SU-DHL-6 (cell line): ENCODE measurements at regions not wholly inside any gene's neighbourhood (a gene's known extent, or its start where the extent isn't known, plus 50 kb on each side); places are given as distances from the start of the nearest gene placed in this dataset.

Experiments
- CTCF ChIP-seq: fragments of 200-600 bp; sonication (generic); IDR thresholded peaks from one replicate; pipeline ENCODE4 v1.5.1; 2017; ENCODE audit warnings: antibody characterized with exemption, mild to moderate bottlenecking, low read length, moderate library complexity; ENCODE audit not compliant: insufficient read depth, poor library complexity, severe bottlenecking
- EZH2phosphoT487 ChIP-seq: fragments of 200-600 bp; sonication (generic), shearing (Covaris generic); conservative IDR thresholded peaks from 2 replicates; pipeline ENCODE4 v1.6.1; 2018; ENCODE audit warnings: mild to moderate bottlenecking, antibody characterized with exemption, low read length, moderate library complexity, mixed read lengths

DNA sequence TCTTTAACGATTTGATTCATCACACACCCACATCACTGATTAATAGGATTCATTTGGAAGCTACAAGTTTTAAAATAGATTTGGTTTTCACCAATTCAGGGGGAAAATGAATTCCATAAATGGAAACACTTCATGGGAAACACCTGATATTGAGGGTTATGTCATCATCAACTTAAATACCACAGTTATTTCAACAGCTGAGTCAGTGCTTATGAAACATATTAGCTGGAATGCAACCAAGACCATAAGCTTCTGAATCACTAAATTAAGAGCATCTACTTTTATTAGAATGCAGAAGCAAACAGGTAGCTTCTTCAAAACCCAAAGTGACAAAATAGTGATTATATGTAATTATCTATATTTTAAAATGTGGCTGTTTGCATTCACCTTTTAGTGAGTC, 207.8 kb upstream of the DCAF8L1 start:
- TF ChIP-seq CTCF (no peak), EZH2phosphoT487 (no peak)
